Parathyroid adenoma (tissue), 2 donors: ENCODE measurements at regions not wholly inside any gene's neighbourhood (a gene's known extent, or its start where the extent isn't known, plus 50 kb on each side); places are given as distances from the start of the nearest gene placed in this dataset.
A peak's percentile ranks its signal among the peaks of the same experiment; 100 is the strongest.

Experiments
- H2AFZ ChIP-seq: fragments of 300-600 bp; sonication (generic); one replicate; pipeline ENCODE4 v1.7.0; 2017; ENCODE audit warnings: antibody characterized with exemption, mild to moderate bottlenecking
- H3K27ac ChIP-seq: fragments of 300-600 bp; sonication (generic); one replicate; pipeline ENCODE4 v1.7.0; 2017
- H3K27me3 ChIP-seq: fragments of 300-600 bp; sonication (generic); one replicate; pipeline ENCODE4 v1.7.0; 2017; ENCODE audit warnings: low read length; ENCODE audit not compliant: control insufficient read depth, insufficient read depth
- H3K36me3 ChIP-seq: fragments of 300-600 bp; sonication (generic); one replicate; pipeline ENCODE4 v1.7.0; 2017; ENCODE audit warnings: low read length; ENCODE audit not compliant: control insufficient read depth, insufficient read depth
- H3K4me1 ChIP-seq: fragments of 300-600 bp; sonication (generic); one replicate; pipeline ENCODE4 v1.7.0; 2017; ENCODE audit warnings: control low read depth
- H3K4me2 ChIP-seq: fragments of 300-600 bp; sonication (generic); one replicate; pipeline ENCODE4 v1.7.0; 2017; ENCODE audit warnings: low read length
- H3K4me3 ChIP-seq: fragments of 300-600 bp; sonication (generic); one replicate; pipeline ENCODE4 v1.7.0; 2017; ENCODE audit warnings: low read depth, low read length
- H3K79me2 ChIP-seq: fragments of 300-600 bp; sonication (generic); one replicate; pipeline ENCODE4 v1.7.0; 2017; ENCODE audit warnings: control low read depth
- H3K9ac ChIP-seq: fragments of 300-600 bp; sonication (generic); one replicate; pipeline ENCODE4 v1.7.0; 2017; ENCODE audit warnings: mild to moderate bottlenecking
- H3K9me3 ChIP-seq: fragments of 300-600 bp; sonication (generic); one replicate; pipeline ENCODE4 v1.7.0; 2017; ENCODE audit warnings: low read length; ENCODE audit not compliant: control insufficient read depth
- CTCF ChIP-seq: fragments of 300-600 bp; sonication (generic); IDR thresholded peaks from one replicate; pipeline ENCODE4 v1.7.0; 2017; ENCODE audit warnings: antibody characterized with exemption, mild to moderate bottlenecking
- donor health status: primary hyperparathyroidism.

- H3K27ac ChIP-seq, result no peak overlapping the region
- TF ChIP-seq CTCF, result no peak
- H3K4me1 ChIP-seq, result no peaks in the 10 kb centered on the region
- H3K27me3 ChIP-seq, result no peaks in the 10 kb centered on the region
- H3K9ac ChIP-seq, result no peak overlapping the region
- H3K36me3 ChIP-seq, result no peaks in the 10 kb centered on the region
- H3K9me3 ChIP-seq, result no peaks in the 10 kb centered on the region
- H3K4me2 ChIP-seq, result no peak overlapping the region
- no peaks in the 10 kb centered on the region for H3K79me2 ChIP-seq
- H3K4me3 ChIP-seq, result no peak overlapping the region
- no peak overlapping the region for H2AFZ ChIP-seq
These were observed 469.4 kb upstream of the TNC start for GRCh38 chr9:115587310-115587709.

- H3K79me2 ChIP-seq, result no peaks in the 10 kb centered on the region
- no peak for TF ChIP-seq CTCF
- H3K9me3 ChIP-seq, result no peaks in the 10 kb centered on the region
- no peak overlapping the region for H3K27ac ChIP-seq
- H3K4me1 ChIP-seq, result no peaks in the 10 kb centered on the region
- no peaks in the 10 kb centered on the region for H3K27me3 ChIP-seq
- no peak overlapping the region for H3K4me2 ChIP-seq
- no peaks in the 10 kb centered on the region for H3K36me3 ChIP-seq
- no peak overlapping the region for H3K9ac ChIP-seq
- H2AFZ ChIP-seq, result no peak overlapping the region
- no peak overlapping the region for H3K4me3 ChIP-seq
These were observed 472.1 kb upstream of the TNC start for GRCh38 chr9:115590011-115590410.

- no peaks in the 10 kb centered on the region for H3K4me1 ChIP-seq
- H3K27ac ChIP-seq, result no peak overlapping the region
- H3K9ac ChIP-seq, result no peak overlapping the region
- H3K4me3 ChIP-seq, result no peak overlapping the region
- TF ChIP-seq CTCF, result peak; percentile 59
- peak overlapping the region; percentile 40 for H2AFZ ChIP-seq
- H3K4me2 ChIP-seq, result no peak overlapping the region
- no peaks in the 10 kb centered on the region for H3K27me3 ChIP-seq
- no peaks in the 10 kb centered on the region for H3K9me3 ChIP-seq
- no peaks in the 10 kb centered on the region for H3K79me2 ChIP-seq
- H3K36me3 ChIP-seq, result no peaks in the 10 kb centered on the region
These were observed 473.6 kb upstream of the TNC start for GRCh38 chr9:115591584-115591984.

- H2AFZ ChIP-seq, result no peak overlapping the region
- no peaks in the 10 kb centered on the region for H3K36me3 ChIP-seq
- H3K27ac ChIP-seq, result no peak overlapping the region
- H3K9me3 ChIP-seq, result no peaks in the 10 kb centered on the region
- no peaks in the 10 kb centered on the region for H3K4me1 ChIP-seq
- no peaks in the 10 kb centered on the region for H3K79me2 ChIP-seq
- TF ChIP-seq CTCF, result peak; percentile 44
- no peak overlapping the region for H3K9ac ChIP-seq
- H3K27me3 ChIP-seq, result no peaks in the 10 kb centered on the region
- no peak overlapping the region for H3K4me2 ChIP-seq
- H3K4me3 ChIP-seq, result no peak overlapping the region
These were observed 475.7 kb upstream of the TNC start for GRCh38 chr9:115593587-115594091.

GRCh38 chr9:115594557-115594956, 476.6 kb upstream of the TNC start:
- Histone ChIP-seq H3K4me2 (no peak overlapping the region), H3K4me3 (no peak overlapping the region), H3K4me1 (no peaks in the 10 kb centered on the region), H2AFZ (no peak overlapping the region), H3K36me3 (no peaks in the 10 kb centered on the region), H3K9ac (no peak overlapping the region), H3K79me2 (no peaks in the 10 kb centered on the region), H3K9me3 (no peaks in the 10 kb centered on the region), H3K27ac (no peak overlapping the region), H3K27me3 (no peaks in the 10 kb centered on the region)
- no peak for TF ChIP-seq CTCF
